ENCODE measurements at regions not wholly inside any gene's neighbourhood (a gene's known extent, or its start where the extent isn't known, plus 50 kb on each side); places are given as distances from the start of the nearest gene placed in this dataset.

- no peak overlapping the region for H3K27ac ChIP-seq
- no peak for ATAC-seq
- no peaks in the 10 kb centered on the region for H3K36me3 ChIP-seq (ENCODE audit: insufficient read depth in 1 of 2, low read depth in 1 of 2)
- no peaks in the 10 kb centered on the region for H3K4me1 ChIP-seq
- no peak overlapping the region for H3K4me3 ChIP-seq
- H3K27me3 ChIP-seq (ENCODE audit: insufficient read depth in 3 of 3, low read length in 2 of 3) = peaks cover 0 to 13% (median 1%) of the 10 kb centered on the region in 3 donors
- TF ChIP-seq CTCF (IDR thresholded peaks at IDR 0.05) = no peak
- DNase-seq = no peak
- WGBS, 3 donors = 28 to 68% (median 36%) methylated on average over 2 of the region's 2 CpGs
- no peaks in the 10 kb centered on the region for H3K9me3 ChIP-seq
- intact Hi-C loops (cut with DNase I) = no loop called here
Measured at GRCh38 chr14:98859301-98859700, 412.7 kb downstream of the BCL11B start.

DNA sequence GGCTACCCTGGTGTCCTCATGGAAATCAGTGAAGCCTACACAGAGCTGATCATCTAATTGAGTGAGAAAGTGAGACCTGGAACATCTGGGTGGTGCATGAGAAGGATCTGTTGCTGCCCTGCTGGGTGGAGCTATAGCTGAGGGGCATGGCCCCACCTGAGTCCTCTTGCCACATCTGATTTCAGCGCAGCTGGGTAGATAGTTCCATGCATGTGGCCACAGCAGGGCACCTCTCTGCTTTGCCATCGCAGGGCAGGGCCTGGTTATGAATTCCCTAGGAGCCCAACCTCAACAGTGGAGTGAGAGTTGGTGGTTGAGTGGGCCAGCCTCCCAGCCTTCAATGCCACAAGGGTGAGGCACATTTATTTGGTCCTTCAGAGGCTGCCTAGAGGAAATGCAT, 407.8 kb downstream of the BCL11B start:
- no peak for DNase-seq
- 92 to 94% (median 94%) methylated on average over 2 of the region's 2 CpGs for WGBS, 3 donors
- no peak for TF ChIP-seq CTCF (IDR thresholded peaks at IDR 0.05)
- no peaks in the 10 kb centered on the region for H3K36me3 ChIP-seq (ENCODE audit: insufficient read depth in 1 of 2, low read depth in 1 of 2)
- ATAC-seq = no peak
- H3K27me3 ChIP-seq (ENCODE audit: insufficient read depth in 3 of 3, low read length in 2 of 3) = peaks cover 0 to 3% (median 0%) of the 10 kb centered on the region in 3 donors
- H3K4me3 ChIP-seq = no peak overlapping the region
- no peak overlapping the region for H3K27ac ChIP-seq
- intact Hi-C loops (cut with DNase I) = no loop called here
- no peaks in the 10 kb centered on the region for H3K9me3 ChIP-seq
- no peaks in the 10 kb centered on the region for H3K4me1 ChIP-seq

- Histone ChIP-seq H3K27ac (no peak overlapping the region), H3K4me1 (no peaks in the 10 kb centered on the region), H3K9me3 (no peaks in the 10 kb centered on the region), H3K36me3 (ENCODE audit: insufficient read depth in 1 of 2, low read depth in 1 of 2) (no peaks in the 10 kb centered on the region), H3K27me3 (ENCODE audit: insufficient read depth in 3 of 3, low read length in 2 of 3) (no peaks in the 10 kb centered on the region), H3K4me3 (no peak overlapping the region)
- DNase-seq = no peak
- TF ChIP-seq CTCF (IDR thresholded peaks at IDR 0.05) = no peak
- intact Hi-C loops (cut with DNase I) = no loop called here
- 80 to 86% (median 85%) methylated on average over 6 of the region's 6 CpGs for WGBS, 3 donors
- ATAC-seq = no peak
Measured at GRCh38 chr14:98867146-98867545, 404.9 kb downstream of the BCL11B start.

DNA sequence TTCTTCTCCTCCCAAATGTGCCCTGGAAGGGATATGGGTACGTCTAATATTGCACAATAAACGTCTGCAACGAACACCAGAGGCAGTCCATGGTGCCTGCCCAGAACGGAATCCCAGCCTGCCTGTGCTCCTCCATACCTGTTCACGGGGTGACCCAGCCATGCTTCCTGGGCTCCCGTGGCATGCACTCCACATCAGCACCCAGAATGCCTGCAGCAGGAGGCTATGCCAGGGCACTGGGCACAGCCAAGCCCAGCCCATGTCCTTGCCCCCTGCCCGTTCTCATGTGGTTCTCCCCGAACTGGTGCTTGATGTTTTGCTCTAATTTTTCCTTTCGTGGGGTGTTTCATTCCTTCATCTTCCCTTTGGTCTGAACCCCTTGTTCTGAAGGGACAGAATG, 404.3 kb downstream of the BCL11B start:
- DNase-seq = no peak
- TF ChIP-seq CTCF (IDR thresholded peaks at IDR 0.05) = no peak
- WGBS, 3 donors = 81 to 91% (median 83%) methylated on average over 9 of the region's 9 CpGs
- intact Hi-C loops (cut with DNase I) = no loop called here
- ATAC-seq = no peak
- Histone ChIP-seq H3K27me3 (ENCODE audit: insufficient read depth in 3 of 3, low read length in 2 of 3) (no peaks in the 10 kb centered on the region), H3K36me3 (ENCODE audit: insufficient read depth in 1 of 2, low read depth in 1 of 2) (no peaks in the 10 kb centered on the region), H3K4me3 (no peak overlapping the region), H3K9me3 (no peaks in the 10 kb centered on the region), H3K4me1 (no peaks in the 10 kb centered on the region), H3K27ac (no peak overlapping the region)

GRCh38 chr14:98868866-98869265, 403.1 kb downstream of the BCL11B start:
- 52 to 58% (median 56%) methylated on average over 10 of the region's 10 CpGs for WGBS, 3 donors
- no peak for ATAC-seq
- intact Hi-C loops (cut with DNase I) = no loop called here

More at GRCh38 chr14:98868866-98869265, 403.1 kb downstream of the BCL11B start:
- H3K4me3 ChIP-seq = no peak overlapping the region
- H3K36me3 ChIP-seq (ENCODE audit: insufficient read depth in 1 of 2, low read depth in 1 of 2) = no peaks in the 10 kb centered on the region
- no peaks in the 10 kb centered on the region for H3K4me1 ChIP-seq
- no peaks in the 10 kb centered on the region for H3K9me3 ChIP-seq
- no peak for DNase-seq
- H3K27me3 ChIP-seq (ENCODE audit: insufficient read depth in 3 of 3, low read length in 2 of 3) = no peaks in the 10 kb centered on the region
- no peak for TF ChIP-seq CTCF (IDR thresholded peaks at IDR 0.05)
- no peak overlapping the region for H3K27ac ChIP-seq

Data from psoas muscle (tissue), 7 donors.